ENCODE measurements at regions not wholly inside any gene's neighbourhood (a gene's known extent, or its start where the extent isn't known, plus 50 kb on each side); places are given as distances from the start of the nearest gene placed in this dataset.
A peak's percentile ranks its signal among the peaks of the same experiment; 100 is the strongest.
"Not testable (repeated sequence)": the region's sequence is repeated elsewhere in the genome, so short reads cannot be mapped to it uniquely, and the experiment has no call there.

DNA sequence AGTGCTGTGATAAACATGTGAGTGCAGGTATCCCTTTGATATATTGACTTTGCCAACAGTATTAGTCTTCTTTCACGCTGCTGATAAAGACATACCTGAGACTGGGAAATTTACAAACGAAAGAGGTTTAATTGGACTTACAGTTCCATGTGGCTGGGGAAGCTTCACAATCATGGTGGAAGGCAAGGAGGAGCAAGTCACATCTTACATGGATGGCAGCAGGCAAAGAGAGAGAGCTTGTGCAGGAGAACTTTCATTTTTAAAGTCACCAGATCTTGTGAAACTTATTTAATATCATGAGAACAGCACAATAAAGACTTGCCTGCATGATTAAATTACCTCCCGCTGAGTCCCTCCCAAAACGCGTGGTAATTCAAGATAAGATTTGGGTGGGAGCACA lies 277.9 kb upstream of the GCFC2 start:
- not testable (repeated sequence) for DNase-seq

GRCh38 chr2:75986617-75987016 lies 275.9 kb upstream of the GCFC2 start:
- no peak for DNase-seq

DNA sequence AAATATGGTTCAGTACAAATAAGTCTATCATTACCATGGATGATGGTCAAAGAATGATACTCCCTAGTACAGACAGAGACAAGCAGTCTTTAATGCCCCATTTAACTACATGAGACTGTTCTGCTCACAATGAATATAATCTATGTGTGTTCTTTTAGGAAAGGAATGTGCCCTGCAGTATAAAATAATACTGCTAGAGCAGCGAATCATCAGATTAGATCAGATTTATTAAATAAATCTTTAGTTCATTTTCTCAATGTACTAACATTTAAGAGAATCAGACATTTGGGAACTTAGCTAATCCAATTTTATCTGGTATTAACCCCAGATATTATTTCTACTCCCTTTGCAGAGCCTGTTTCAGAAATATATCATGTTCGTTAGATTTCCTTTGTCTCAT lies 272.0 kb upstream of the GCFC2 start:
- no peak for DNase-seq

GRCh38 chr2:75964646-75965045 lies 253.9 kb upstream of the GCFC2 start:
- no peak for DNase-seq

- DNase-seq, result no peak
These were observed 249.8 kb upstream of the GCFC2 start for GRCh38 chr2:75960472-75961009.

DNA sequence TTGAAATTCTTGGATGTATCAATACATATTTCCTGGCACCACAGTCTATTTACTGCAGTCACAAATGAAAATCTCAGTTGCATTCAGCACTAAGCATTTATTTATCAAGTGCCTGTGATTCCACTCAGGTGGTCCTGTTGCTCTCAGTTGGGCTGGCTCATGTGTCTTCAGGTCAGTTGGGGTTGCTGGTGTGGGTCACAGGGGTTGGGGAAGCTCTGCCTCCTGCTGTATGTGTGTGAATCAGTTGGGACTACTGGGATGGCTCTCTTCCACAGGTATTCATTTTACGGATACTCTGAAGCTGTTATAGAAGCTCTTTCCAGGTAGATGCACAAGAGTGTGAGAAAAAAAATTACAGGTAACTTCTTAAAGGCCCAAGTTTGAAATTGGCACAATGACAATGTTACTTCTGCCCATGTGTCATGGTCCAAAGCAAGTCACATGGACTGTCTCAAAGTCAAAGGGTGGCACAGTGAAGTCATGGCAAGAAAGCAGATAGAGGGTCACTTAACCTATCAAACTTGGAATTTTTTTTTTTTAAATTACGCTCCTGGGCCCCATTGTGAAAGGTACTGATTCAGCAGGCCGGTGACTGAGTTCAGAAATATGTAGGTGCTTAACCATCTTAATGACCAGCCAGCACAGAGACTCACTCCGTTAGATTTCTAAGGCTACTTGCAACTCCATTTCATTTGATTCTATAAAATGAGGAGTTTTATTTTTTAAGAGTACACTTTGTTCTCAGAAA lies 249.2 kb upstream of the GCFC2 start:
- DNase-seq, result no peak

GRCh38 chr2:75954761-75955160 lies 244.0 kb upstream of the GCFC2 start:
- DNase-seq, result no peak

DNA sequence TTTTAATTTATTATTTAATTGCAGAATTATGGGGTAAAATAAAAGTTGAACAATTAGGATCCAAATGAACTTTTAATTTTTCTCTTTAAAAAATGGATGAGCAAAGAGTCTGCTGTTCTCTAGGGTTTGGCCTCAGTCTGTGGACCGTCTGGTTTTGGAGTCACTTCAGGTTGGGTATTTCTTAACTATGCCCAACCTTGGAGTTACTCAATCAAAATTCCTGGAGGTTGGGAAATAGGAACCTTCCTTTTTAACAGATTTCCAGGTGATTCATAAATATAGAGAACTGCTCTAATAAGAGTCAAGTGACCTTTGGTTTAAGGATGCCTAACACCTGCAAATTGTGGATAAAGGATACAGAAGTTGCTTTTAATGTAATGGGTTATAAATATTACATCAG lies 241.5 kb upstream of the GCFC2 start:
- DNase-seq, result no peak

DNA sequence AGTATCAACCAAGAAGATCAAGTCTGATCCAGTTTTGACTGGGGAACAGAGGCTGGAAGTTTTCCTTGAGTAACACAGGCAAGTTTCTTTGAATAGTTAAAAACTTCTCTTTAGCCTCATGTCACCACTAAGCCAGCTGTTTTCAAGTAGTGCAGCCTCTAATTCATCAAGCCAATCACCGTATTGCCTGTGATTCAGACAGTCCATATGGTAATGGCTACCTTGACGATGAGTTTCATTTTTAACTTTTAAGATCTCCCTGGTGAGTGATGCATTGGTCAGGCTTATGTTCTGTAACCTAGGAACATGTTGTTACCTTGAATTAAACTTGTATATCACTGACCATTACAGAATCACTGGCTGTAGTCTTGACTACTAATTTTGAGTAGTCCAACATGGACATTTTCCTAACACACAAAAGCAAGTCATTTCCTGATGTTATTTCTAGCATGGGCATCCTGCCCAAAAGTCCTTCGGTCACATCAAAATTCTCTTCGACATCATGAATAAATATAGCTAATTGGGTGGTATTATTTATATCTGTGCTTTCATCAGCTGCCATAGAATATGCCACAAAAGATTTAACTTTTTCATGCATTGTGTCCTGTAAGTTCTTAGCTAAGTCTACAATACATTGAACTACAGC lies 238.8 kb upstream of the GCFC2 start:
- DNase-seq, result no peak

DNA sequence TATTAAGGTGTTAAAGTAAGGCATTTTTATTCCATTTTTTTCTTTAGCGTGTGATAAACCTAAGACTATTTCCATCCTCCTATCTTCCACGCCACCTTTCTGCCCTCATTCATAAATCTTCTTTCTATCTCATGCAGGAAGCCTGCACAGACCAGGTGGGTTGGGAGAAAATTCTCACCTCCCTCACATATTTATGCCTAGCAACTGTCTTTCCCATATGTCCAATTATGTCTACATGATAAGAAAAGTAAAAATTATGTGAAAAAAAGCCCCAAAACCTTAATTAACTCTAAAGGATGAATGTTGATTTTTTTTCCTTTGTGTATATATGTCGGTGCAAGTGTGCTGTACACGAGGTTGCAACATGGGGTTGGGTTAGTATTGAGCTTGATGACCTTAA lies 225.6 kb upstream of the GCFC2 start:
- no peak for DNase-seq

DNA sequence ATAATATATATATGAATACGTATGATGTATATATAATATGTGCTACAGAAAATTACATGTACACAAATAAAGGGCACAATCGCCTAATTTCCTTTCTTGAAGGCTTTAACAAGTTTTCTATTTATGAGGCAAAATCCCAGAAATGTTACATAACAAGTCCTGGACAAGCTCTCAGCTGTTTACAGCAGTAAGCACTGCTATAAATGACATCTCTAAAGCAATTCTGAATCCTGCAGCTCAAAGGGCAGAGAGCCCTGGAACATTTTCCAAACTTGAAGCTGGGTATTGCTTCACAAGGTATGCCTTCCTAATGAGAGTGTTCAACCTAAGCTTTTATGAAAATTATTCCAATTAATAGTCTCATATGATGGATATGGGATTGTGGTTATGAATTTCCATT lies 222.3 kb upstream of the GCFC2 start:
- no peak for DNase-seq

GRCh38 chr2:75928093-75928492 lies 217.4 kb upstream of the GCFC2 start:
- DNase-seq, result no peak

GRCh38 chr2:75925331-75926024 lies 214.8 kb upstream of the GCFC2 start:
- no peak for DNase-seq

- no peak for DNase-seq
These were observed 211.5 kb upstream of the GCFC2 start for GRCh38 chr2:75922191-75922590.

DNA sequence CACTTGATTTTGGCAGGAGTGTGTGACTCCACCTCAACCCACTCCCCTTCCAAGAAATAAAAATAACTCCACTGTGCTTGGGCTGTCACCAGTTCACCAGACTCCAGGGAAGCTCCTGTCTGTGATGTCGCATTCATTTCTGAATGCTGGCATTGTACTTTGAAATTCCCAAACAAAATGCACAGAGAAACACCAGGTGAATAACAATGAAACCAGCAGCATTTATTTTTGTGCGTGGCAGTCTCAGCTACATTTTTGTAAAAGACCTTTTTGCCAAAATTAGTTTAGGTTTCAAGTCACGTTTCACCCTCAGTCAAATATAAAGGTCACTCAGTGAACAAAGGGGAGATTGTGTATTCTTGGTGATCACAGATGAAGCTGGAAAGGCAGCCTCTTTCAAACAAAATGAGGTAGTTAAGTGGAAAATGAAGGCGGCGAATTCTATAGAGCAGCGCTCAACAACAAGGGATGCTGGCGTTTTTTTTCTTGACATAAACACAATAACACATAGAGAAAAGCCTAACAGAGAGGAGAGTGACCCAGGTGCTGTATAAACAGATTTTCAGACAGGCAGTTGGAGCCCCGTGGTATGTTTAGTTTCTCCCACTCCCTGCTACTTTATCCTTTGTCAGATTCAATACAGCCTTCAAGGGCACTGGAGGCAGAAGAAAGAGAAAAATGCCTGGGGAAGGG lies 210.3 kb upstream of the GCFC2 start:
- DNase-seq, result peak; percentile 82

- DNase-seq, result no peak
These were observed 205.3 kb upstream of the GCFC2 start for GRCh38 chr2:75915851-75916634.

DNA sequence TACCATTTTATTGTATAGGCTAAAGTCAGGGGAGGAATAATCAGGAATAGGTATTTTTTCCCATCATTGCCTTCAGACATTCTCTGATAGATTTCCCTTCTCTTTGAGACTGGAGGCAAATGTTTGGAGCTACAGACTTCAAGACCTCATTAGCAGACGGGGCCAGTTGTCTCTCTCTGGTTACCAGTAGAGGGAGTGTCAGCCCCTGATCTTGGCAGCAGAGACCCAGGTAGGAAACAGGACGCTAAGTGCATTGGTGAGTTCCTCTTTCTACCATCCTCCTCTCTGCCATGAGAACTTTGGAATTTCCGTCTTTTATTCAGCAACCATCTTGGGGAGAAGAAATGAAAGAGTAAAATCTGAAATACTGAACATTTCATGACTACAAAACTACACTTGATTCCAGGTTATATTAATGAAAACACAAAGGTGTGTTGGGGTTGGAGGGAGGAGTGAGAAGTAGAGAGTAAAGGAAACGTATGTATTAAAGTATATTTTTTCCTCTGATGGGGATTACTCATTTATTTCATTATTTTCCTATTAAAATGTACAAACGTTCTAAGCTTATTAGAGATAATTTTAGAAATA lies 186.2 kb upstream of the GCFC2 start:
- peak; percentile 80 for DNase-seq

GRCh38 chr2:75894170-75894569 lies 183.5 kb upstream of the GCFC2 start:
- no peak for DNase-seq

DNA sequence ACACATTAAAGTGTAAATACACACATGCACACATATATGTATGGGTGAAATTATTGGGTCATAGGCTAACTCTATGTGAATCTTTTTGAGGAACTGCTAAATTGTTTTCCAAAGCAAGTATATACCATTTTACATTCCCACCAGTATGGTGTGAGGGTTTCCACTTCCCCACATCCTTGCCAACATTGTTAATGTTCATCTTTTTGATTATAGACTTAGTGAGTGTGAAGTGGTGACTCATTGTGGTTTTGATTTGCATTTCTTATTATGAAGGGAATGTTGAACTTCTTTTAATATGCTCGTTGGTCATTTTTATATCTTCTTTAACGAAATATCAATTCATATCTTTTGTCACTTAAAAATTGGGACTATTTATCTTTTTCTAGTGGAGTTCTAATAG lies 181.8 kb upstream of the GCFC2 start:
- DNase-seq, result no peak

GRCh38 chr2:75882530-75882929 lies 171.8 kb upstream of the GCFC2 start:
- no peak for DNase-seq

DNA sequence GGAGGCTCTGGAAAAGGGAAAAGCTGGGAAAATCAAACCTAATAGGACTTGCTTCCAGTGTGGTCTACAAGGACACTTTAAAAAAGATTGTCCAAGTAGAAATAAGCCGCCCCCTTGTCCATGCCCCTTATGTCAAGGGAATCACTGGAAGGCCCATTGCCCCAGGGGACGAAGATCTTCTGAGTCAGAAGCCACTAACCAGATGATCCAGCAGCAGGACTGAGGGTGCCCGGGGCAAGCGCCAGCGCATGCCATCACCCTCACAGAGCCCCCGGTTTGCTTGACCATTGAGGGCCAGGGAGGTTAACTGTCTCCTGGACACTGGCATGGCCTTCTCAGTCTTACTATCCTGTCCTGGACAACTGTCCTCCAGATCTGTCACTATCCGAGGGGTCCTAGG lies 164.9 kb upstream of the GCFC2 start:
- DNase-seq, result not testable (repeated sequence)
